ENCODE measurements at regions not wholly inside any gene's neighbourhood (a gene's known extent, or its start where the extent isn't known, plus 50 kb on each side); places are given as distances from the start of the nearest gene placed in this dataset.
"Not testable (repeated sequence)": the region's sequence is repeated elsewhere in the genome, so short reads cannot be mapped to it uniquely, and the experiment has no call there.

GRCh38 chr3:182294696-182295095 lies 498.6 kb upstream of the ATP11B start:
- DNase-seq: no peak

GRCh38 chr3:182300266-182300665 lies 493.0 kb upstream of the ATP11B start:
- DNase-seq: no peak

GRCh38 chr3:182303169-182303568 lies 490.1 kb upstream of the ATP11B start:
- DNase-seq: no peak

- no peak for DNase-seq
Observed at GRCh38 chr3:182305881-182306665, 487.2 kb upstream of the ATP11B start.

GRCh38 chr3:182308328-182308727 lies 485.0 kb upstream of the ATP11B start:
- no peak for DNase-seq

- DNase-seq: no peak
Observed at GRCh38 chr3:182309120-182309519, 484.2 kb upstream of the ATP11B start.

GRCh38 chr3:182315313-182315712 lies 478.0 kb upstream of the ATP11B start:
- DNase-seq: no peak

GRCh38 chr3:182323126-182323700 lies 470.1 kb upstream of the ATP11B start:
- DNase-seq: no peak

GRCh38 chr3:182323898-182324297 lies 469.4 kb upstream of the ATP11B start:
- DNase-seq: no peak

- DNase-seq: no peak
Observed at GRCh38 chr3:182325213-182325950, 467.9 kb upstream of the ATP11B start.

- no peak for DNase-seq
Observed at GRCh38 chr3:182327196-182327681, 466.1 kb upstream of the ATP11B start.

GRCh38 chr3:182330646-182331045 lies 462.7 kb upstream of the ATP11B start:
- no peak for DNase-seq

- no peak for DNase-seq
Observed at GRCh38 chr3:182331341-182331740, 462.0 kb upstream of the ATP11B start.

GRCh38 chr3:182342252-182342651 lies 451.1 kb upstream of the ATP11B start:
- DNase-seq: no peak

GRCh38 chr3:182344026-182344425 lies 449.3 kb upstream of the ATP11B start:
- not testable (repeated sequence) for DNase-seq

- DNase-seq: no peak
Observed at GRCh38 chr3:182349051-182349450, 444.3 kb upstream of the ATP11B start.

GRCh38 chr3:182349951-182350517 lies 443.3 kb upstream of the ATP11B start:
- no peak for DNase-seq

GRCh38 chr3:182357928-182358327 lies 435.4 kb upstream of the ATP11B start:
- DNase-seq: no peak

GRCh38 chr3:182364323-182364722 lies 429.0 kb upstream of the ATP11B start:
- DNase-seq: no peak

GRCh38 chr3:182364723-182365650 lies 428.3 kb upstream of the ATP11B start:
- DNase-seq: no peak

GRCh38 chr3:182366746-182367145 lies 426.6 kb upstream of the ATP11B start:
- no peak for DNase-seq

- no peak for DNase-seq
Observed at GRCh38 chr3:182369861-182370260, 423.4 kb upstream of the ATP11B start.

All from stimulated activated naive CD4-positive, alpha-beta T cell treated with Interleukin-2 at 50 U/mL for 16 hours (primary cell).